WTC11 (cell line): ENCODE measurements at regions not wholly inside any gene's neighbourhood (a gene's known extent, or its start where the extent isn't known, plus 50 kb on each side); places are given as distances from the start of the nearest gene placed in this dataset.

Source experiments
- ATAC-seq: fragments of 200-7000 bp; cut with Tn5 transposase; 2 replicates; pipeline ENCODE4 v1.10.0; 2021; ENCODE audit warnings: mild to moderate bottlenecking, moderate library complexity
- CTCF ChIA-PET: fragments of 300-600 bp; sonication (Branson Sonifier 250); formaldehyde crosslinking; loops from one replicate; lab custom pipeline; 2021; ENCODE audit warnings: antibody characterized with exemption; lab: Charles Lee
- POLR2A ChIA-PET: fragments of 350-600 bp; sonication (Branson Sonifier 250); formaldehyde crosslinking; loops from one replicate; lab custom pipeline; 2021; ENCODE audit warnings: antibody characterized with exemption; lab: Charles Lee
- DNase-seq: peaks from one replicate; pipeline ENCODE4 v3.0.0; 2021; ENCODE audit warnings: low spot score
- H3K27ac Mint-ChIP-seq: 2 replicates; pipeline ENCODE4 v1.8.0; 2021; ENCODE audit warnings: mixed read lengths
- H3K27me3 Mint-ChIP-seq: 2 replicates; pipeline ENCODE4 v1.8.0; 2021; ENCODE audit warnings: low read depth, mild to moderate bottlenecking, moderate library complexity, mixed read lengths
- H3K36me3 Mint-ChIP-seq: 2 replicates; pipeline ENCODE4 v1.8.0; 2021; ENCODE audit warnings: mixed read lengths
- H3K4me1 Mint-ChIP-seq: 2 replicates; pipeline ENCODE4 v1.8.0; 2022; ENCODE audit warnings: mixed read lengths
- H3K4me3 Mint-ChIP-seq: 2 replicates; pipeline ENCODE4 v1.8.0; 2021; ENCODE audit warnings: mild to moderate bottlenecking, moderate library complexity, mixed read lengths
- H3K9me3 Mint-ChIP-seq: 2 replicates; pipeline ENCODE4 v1.8.0; 2021; ENCODE audit warnings: mixed read lengths
- CBFB ChIP-seq: sonication (generic); formaldehyde crosslinking; IDR thresholded peaks from 2 replicates; pipeline ENCODE4 v1.8.1; 2022; ENCODE audit warnings: mild to moderate bottlenecking, low read depth, missing genetic modification reagents
- ESRRA ChIP-seq: sonication (generic); formaldehyde crosslinking; IDR thresholded peaks from 2 replicates; pipeline ENCODE4 v1.8.1; 2022; ENCODE audit warnings: mild to moderate bottlenecking, missing genetic modification reagents, borderline replicate concordance
- ETV6 ChIP-seq: sonication (generic); formaldehyde crosslinking; IDR thresholded peaks from 2 replicates; pipeline ENCODE4 v1.8.1; 2022; ENCODE audit warnings: mild to moderate bottlenecking, missing genetic modification reagents
- GRHL2 ChIP-seq: fragments of 250-450 bp; sonication (Bioruptor Pico); IDR thresholded peaks from 2 replicates; pipeline ENCODE4 v1.8.0; 2022; ENCODE audit warnings: mild to moderate bottlenecking, moderate library complexity; ENCODE audit not compliant: insufficient replicate concordance, severe bottlenecking
- NFE2L1 ChIP-seq: sonication (generic); formaldehyde crosslinking; IDR thresholded peaks from 2 replicates; pipeline ENCODE4 v1.8.1; 2023; ENCODE audit warnings: missing genetic modification reagents
- NR2C2 ChIP-seq: sonication (generic); formaldehyde crosslinking; IDR thresholded peaks from 2 replicates; pipeline ENCODE4 v1.8.0; 2022; ENCODE audit warnings: mild to moderate bottlenecking, missing genetic modification reagents
- TEAD1 ChIP-seq: sonication (generic); formaldehyde crosslinking; IDR thresholded peaks from 2 replicates; pipeline ENCODE4 v1.8.0; 2022; ENCODE audit warnings: mild to moderate bottlenecking, missing genetic modification reagents
- TP53 ChIP-seq: sonication (generic); formaldehyde crosslinking; IDR thresholded peaks from 2 replicates; pipeline ENCODE4 v1.8.1; 2023; ENCODE audit warnings: mild to moderate bottlenecking, missing genetic modification reagents
- ZBTB21 ChIP-seq: sonication (generic); formaldehyde crosslinking; IDR thresholded peaks from 2 replicates; pipeline ENCODE4 v1.8.1; 2023; ENCODE audit warnings: mild to moderate bottlenecking, missing genetic modification reagents, borderline replicate concordance
- ZNF263 ChIP-seq: sonication (generic); formaldehyde crosslinking; IDR thresholded peaks from 2 replicates; pipeline ENCODE4 v1.8.1; 2022; ENCODE audit warnings: low read depth, mild to moderate bottlenecking, moderate library complexity, missing genetic modification reagents
- ZNF416 ChIP-seq: fragments of 250-450 bp; sonication (Bioruptor Pico); IDR thresholded peaks from 2 replicates; pipeline ENCODE4 v1.9.0; 2021; ENCODE audit warnings: mild to moderate bottlenecking, inconsistent platforms
- TF ChIP-seq, protein P1 (sequence below): sonication (generic); formaldehyde crosslinking; IDR thresholded peaks from 2 replicates; pipeline ENCODE4 v1.8.1; 2022; ENCODE audit warnings: low read depth, missing genetic modification reagents, borderline replicate concordance
- TF ChIP-seq, protein P2 (sequence below): sonication (generic); formaldehyde crosslinking; IDR thresholded peaks from 2 replicates; pipeline ENCODE4 v1.8.0; 2023; ENCODE audit warnings: mild to moderate bottlenecking, missing genetic modification reagents
- TF ChIP-seq, protein P3 (sequence below): sonication (generic); formaldehyde crosslinking; IDR thresholded peaks from 2 replicates; pipeline ENCODE4 v1.8.0; 2022; ENCODE audit warnings: mild to moderate bottlenecking, missing genetic modification reagents
- TF ChIP-seq, protein P4 (sequence below): sonication (generic); formaldehyde crosslinking; IDR thresholded peaks from 2 replicates; pipeline ENCODE4 v1.8.1; 2022; ENCODE audit warnings: low read depth, mild to moderate bottlenecking, moderate library complexity, missing genetic modification reagents, borderline replicate concordance
- TF ChIP-seq, protein P5 (sequence below): sonication (generic); formaldehyde crosslinking; IDR thresholded peaks from 2 replicates; pipeline ENCODE4 v1.8.0; 2022; ENCODE audit warnings: mild to moderate bottlenecking, missing genetic modification reagents
- TF ChIP-seq, protein P6 (sequence below): sonication (generic); formaldehyde crosslinking; IDR thresholded peaks from 2 replicates; pipeline ENCODE4 v1.8.1; 2023; ENCODE audit warnings: mild to moderate bottlenecking, missing genetic modification reagents
- TF ChIP-seq, protein P7 (sequence below): sonication (generic); formaldehyde crosslinking; IDR thresholded peaks from 2 replicates; pipeline ENCODE4 v1.8.1; 2023; ENCODE audit warnings: mild to moderate bottlenecking, missing genetic modification reagents, borderline replicate concordance
- TF ChIP-seq, protein P8 (sequence below): sonication (generic); formaldehyde crosslinking; IDR thresholded peaks from 2 replicates; pipeline ENCODE4 v1.8.1; 2023; ENCODE audit warnings: mild to moderate bottlenecking, missing genetic modification reagents, moderate library complexity

DNA sequence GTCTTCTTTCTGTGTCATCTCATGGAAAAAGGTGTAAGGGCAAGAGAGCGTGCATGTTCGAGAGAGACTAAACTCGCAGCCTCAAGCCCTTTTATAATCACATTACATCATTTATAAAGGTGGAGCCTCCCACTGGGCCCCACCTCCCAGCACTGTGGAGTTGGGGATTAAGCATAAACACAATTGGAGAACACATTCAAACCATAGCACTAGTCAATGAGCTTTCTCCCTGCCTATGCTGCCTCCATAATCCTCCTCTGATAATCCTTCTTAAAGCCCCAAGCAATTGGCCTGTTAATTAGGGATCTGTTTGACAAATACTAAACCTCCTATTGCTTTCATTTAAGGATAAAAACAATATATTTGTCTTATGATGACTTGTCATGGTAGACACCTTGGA, 99.6 kb downstream of the NMUR2 start:
- no peak overlapping the region for H3K27ac Mint-ChIP-seq
- ChIA-PET CTCF (no interaction called here), POLR2A (no interaction called here)
- H3K9me3 Mint-ChIP-seq = no peaks in the 10 kb centered on the region
- no peaks in the 10 kb centered on the region for H3K4me1 Mint-ChIP-seq
- TF ChIP-seq, protein P1, sequence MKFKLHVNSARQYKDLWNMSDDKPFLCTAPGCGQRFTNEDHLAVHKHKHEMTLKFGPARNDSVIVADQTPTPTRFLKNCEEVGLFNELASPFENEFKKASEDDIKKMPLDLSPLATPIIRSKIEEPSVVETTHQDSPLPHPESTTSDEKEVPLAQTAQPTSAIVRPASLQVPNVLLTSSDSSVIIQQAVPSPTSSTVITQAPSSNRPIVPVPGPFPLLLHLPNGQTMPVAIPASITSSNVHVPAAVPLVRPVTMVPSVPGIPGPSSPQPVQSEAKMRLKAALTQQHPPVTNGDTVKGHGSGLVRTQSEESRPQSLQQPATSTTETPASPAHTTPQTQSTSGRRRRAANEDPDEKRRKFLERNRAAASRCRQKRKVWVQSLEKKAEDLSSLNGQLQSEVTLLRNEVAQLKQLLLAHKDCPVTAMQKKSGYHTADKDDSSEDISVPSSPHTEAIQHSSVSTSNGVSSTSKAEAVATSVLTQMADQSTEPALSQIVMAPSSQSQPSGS = no peak
- TF ChIP-seq CBFB (CRISPR knock-in tag) = no peak
- TF ChIP-seq, protein P2, sequence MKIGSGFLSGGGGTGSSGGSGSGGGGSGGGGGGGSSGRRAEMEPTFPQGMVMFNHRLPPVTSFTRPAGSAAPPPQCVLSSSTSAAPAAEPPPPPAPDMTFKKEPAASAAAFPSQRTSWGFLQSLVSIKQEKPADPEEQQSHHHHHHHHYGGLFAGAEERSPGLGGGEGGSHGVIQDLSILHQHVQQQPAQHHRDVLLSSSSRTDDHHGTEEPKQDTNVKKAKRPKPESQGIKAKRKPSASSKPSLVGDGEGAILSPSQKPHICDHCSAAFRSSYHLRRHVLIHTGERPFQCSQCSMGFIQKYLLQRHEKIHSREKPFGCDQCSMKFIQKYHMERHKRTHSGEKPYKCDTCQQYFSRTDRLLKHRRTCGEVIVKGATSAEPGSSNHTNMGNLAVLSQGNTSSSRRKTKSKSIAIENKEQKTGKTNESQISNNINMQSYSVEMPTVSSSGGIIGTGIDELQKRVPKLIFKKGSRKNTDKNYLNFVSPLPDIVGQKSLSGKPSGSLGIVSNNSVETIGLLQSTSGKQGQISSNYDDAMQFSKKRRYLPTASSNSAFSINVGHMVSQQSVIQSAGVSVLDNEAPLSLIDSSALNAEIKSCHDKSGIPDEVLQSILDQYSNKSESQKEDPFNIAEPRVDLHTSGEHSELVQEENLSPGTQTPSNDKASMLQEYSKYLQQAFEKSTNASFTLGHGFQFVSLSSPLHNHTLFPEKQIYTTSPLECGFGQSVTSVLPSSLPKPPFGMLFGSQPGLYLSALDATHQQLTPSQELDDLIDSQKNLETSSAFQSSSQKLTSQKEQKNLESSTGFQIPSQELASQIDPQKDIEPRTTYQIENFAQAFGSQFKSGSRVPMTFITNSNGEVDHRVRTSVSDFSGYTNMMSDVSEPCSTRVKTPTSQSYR = no peak
- TF ChIP-seq TEAD1 (CRISPR knock-in tag) = no peak
- no peak for TF ChIP-seq GRHL2 (CRISPR knock-in tag)
- TF ChIP-seq, protein P3, sequence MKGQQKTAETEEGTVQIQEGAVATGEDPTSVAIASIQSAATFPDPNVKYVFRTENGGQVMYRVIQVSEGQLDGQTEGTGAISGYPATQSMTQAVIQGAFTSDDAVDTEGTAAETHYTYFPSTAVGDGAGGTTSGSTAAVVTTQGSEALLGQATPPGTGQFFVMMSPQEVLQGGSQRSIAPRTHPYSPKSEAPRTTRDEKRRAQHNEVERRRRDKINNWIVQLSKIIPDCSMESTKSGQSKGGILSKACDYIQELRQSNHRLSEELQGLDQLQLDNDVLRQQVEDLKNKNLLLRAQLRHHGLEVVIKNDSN = no peak
- no peak for TF ChIP-seq ZBTB21 (CRISPR knock-in tag)
- TF ChIP-seq ETV6 (CRISPR knock-in tag) = no peak
- TF ChIP-seq, protein P4, sequence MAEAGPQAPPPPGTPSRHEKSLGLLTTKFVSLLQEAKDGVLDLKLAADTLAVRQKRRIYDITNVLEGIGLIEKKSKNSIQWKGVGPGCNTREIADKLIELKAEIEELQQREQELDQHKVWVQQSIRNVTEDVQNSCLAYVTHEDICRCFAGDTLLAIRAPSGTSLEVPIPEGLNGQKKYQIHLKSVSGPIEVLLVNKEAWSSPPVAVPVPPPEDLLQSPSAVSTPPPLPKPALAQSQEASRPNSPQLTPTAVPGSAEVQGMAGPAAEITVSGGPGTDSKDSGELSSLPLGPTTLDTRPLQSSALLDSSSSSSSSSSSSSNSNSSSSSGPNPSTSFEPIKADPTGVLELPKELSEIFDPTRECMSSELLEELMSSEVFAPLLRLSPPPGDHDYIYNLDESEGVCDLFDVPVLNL (CRISPR knock-in tag) = no peak
- TF ChIP-seq ZNF263 (CRISPR knock-in tag) = no peak
- TF ChIP-seq, protein P5, sequence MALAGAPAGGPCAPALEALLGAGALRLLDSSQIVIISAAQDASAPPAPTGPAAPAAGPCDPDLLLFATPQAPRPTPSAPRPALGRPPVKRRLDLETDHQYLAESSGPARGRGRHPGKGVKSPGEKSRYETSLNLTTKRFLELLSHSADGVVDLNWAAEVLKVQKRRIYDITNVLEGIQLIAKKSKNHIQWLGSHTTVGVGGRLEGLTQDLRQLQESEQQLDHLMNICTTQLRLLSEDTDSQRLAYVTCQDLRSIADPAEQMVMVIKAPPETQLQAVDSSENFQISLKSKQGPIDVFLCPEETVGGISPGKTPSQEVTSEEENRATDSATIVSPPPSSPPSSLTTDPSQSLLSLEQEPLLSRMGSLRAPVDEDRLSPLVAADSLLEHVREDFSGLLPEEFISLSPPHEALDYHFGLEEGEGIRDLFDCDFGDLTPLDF (CRISPR knock-in tag) = no peak
- no peak for TF ChIP-seq TP53 (CRISPR knock-in tag)
- TF ChIP-seq, protein P6, sequence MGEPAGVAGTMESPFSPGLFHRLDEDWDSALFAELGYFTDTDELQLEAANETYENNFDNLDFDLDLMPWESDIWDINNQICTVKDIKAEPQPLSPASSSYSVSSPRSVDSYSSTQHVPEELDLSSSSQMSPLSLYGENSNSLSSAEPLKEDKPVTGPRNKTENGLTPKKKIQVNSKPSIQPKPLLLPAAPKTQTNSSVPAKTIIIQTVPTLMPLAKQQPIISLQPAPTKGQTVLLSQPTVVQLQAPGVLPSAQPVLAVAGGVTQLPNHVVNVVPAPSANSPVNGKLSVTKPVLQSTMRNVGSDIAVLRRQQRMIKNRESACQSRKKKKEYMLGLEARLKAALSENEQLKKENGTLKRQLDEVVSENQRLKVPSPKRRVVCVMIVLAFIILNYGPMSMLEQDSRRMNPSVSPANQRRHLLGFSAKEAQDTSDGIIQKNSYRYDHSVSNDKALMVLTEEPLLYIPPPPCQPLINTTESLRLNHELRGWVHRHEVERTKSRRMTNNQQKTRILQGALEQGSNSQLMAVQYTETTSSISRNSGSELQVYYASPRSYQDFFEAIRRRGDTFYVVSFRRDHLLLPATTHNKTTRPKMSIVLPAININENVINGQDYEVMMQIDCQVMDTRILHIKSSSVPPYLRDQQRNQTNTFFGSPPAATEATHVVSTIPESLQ (CRISPR knock-in tag) = no peak
- TF ChIP-seq, protein P7, sequence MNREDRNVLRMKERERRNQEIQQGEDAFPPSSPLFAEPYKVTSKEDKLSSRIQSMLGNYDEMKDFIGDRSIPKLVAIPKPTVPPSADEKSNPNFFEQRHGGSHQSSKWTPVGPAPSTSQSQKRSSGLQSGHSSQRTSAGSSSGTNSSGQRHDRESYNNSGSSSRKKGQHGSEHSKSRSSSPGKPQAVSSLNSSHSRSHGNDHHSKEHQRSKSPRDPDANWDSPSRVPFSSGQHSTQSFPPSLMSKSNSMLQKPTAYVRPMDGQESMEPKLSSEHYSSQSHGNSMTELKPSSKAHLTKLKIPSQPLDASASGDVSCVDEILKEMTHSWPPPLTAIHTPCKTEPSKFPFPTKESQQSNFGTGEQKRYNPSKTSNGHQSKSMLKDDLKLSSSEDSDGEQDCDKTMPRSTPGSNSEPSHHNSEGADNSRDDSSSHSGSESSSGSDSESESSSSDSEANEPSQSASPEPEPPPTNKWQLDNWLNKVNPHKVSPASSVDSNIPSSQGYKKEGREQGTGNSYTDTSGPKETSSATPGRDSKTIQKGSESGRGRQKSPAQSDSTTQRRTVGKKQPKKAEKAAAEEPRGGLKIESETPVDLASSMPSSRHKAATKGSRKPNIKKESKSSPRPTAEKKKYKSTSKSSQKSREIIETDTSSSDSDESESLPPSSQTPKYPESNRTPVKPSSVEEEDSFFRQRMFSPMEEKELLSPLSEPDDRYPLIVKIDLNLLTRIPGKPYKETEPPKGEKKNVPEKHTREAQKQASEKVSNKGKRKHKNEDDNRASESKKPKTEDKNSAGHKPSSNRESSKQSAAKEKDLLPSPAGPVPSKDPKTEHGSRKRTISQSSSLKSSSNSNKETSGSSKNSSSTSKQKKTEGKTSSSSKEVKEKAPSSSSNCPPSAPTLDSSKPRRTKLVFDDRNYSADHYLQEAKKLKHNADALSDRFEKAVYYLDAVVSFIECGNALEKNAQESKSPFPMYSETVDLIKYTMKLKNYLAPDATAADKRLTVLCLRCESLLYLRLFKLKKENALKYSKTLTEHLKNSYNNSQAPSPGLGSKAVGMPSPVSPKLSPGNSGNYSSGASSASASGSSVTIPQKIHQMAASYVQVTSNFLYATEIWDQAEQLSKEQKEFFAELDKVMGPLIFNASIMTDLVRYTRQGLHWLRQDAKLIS = no peak
- TF ChIP-seq ESRRA (CRISPR knock-in tag) = no peak
- no peak for TF ChIP-seq NFE2L1 (CRISPR knock-in tag)
- no peak for TF ChIP-seq NR2C2 (CRISPR knock-in tag)
- TF ChIP-seq ZNF416 (CRISPR knock-in tag) = no peak
- TF ChIP-seq, protein P8, sequence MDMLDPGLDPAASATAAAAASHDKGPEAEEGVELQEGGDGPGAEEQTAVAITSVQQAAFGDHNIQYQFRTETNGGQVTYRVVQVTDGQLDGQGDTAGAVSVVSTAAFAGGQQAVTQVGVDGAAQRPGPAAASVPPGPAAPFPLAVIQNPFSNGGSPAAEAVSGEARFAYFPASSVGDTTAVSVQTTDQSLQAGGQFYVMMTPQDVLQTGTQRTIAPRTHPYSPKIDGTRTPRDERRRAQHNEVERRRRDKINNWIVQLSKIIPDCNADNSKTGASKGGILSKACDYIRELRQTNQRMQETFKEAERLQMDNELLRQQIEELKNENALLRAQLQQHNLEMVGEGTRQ = no peak
- no peaks in the 10 kb centered on the region for H3K36me3 Mint-ChIP-seq
- H3K4me3 Mint-ChIP-seq = no peak overlapping the region
- H3K27me3 Mint-ChIP-seq = peaks cover 3% of the 10 kb centered on the region; the same call in 1 of the 2 replicates
- ATAC-seq (no peak), DNase-seq (no peak)
